Spleen (tissue), 11 donors: ENCODE measurements at regions not wholly inside any gene's neighbourhood (a gene's known extent, or its start where the extent isn't known, plus 50 kb on each side); places are given as distances from the start of the nearest gene placed in this dataset.

Source experiments
- DNase-seq: peaks from one replicate; pipeline ENCODE4 v3.0.0-alpha.2; 2020
- H3K27ac ChIP-seq, 8 donors: fragments of 200-600 bp; sonication (generic) in 7 of 8; 1 replicate in 4 of 8; 2 replicates in 4 of 8; pipeline versions ENCODE4 v1.5.0 to v1.8.0; 2016 to 2021; ENCODE audit warnings: inconsistent platforms in 4 of 8, mild to moderate bottlenecking in 4 of 8, moderate library complexity in 1 of 8
- H3K27me3 ChIP-seq, 7 donors: fragments of 200-600 bp; sonication (generic) in 6 of 7; replicated peaks in 1 of 7; 1 replicate in 4 of 7; 2 replicates in 3 of 7; pipeline versions ENCODE4 v1.5.0 to v1.8.0; 2016 to 2021; ENCODE audit warnings: inconsistent platforms in 3 of 7, mild to moderate bottlenecking in 1 of 7
- H3K36me3 ChIP-seq, 6 donors: fragments of 200-600 bp; sonication (generic) in 5 of 6; 1 replicate in 4 of 6; 2 replicates in 2 of 6; pipeline versions ENCODE4 v1.5.0 to v1.8.0; 2016 to 2021; ENCODE audit warnings: inconsistent platforms in 2 of 6
- H3K4me1 ChIP-seq, 6 donors: fragments of 200-600 bp; sonication (generic) in 5 of 6; 1 replicate in 3 of 6; 2 replicates in 3 of 6; pipeline versions ENCODE4 v1.5.0 to v1.8.0; 2016 to 2021; ENCODE audit warnings: inconsistent platforms in 3 of 6
- H3K4me3 ChIP-seq, 8 donors: fragments of 200-600 bp; sonication (generic) in 7 of 8; 1 replicate in 4 of 8; 2 replicates in 4 of 8; pipeline versions ENCODE4 v1.5.0 to v1.8.0; 2016 to 2021; ENCODE audit warnings: inconsistent platforms in 4 of 8, mild to moderate bottlenecking in 4 of 8, moderate library complexity in 2 of 8
- H3K9me3 ChIP-seq, 8 donors: fragments of 200-600 bp; sonication (generic) in 7 of 8; 1 replicate in 4 of 8; 2 replicates in 4 of 8; pipeline versions ENCODE4 v1.5.0 to v1.8.0; 2016 to 2021; ENCODE audit warnings: inconsistent platforms in 4 of 8
- CTCF ChIP-seq, 11 experiments: fragments of 200-600 bp in 7 of 11; fragments of 450-650 bp in 4 of 11; sonication (generic) in 4 of 11; IDR thresholded peaks in 8 of 11; conservative IDR thresholded peaks in 3 of 11; 1 replicate in 7 of 11; 2 replicates in 4 of 11; pipeline versions ENCODE4 v1.4.0 to v1.8.0; 2016 to 2021; ENCODE audit warnings: antibody characterized with exemption in 11 of 11, inconsistent platforms in 4 of 11, mild to moderate bottlenecking in 1 of 11
- POLR2A ChIP-seq, 3 donors: fragments of 450-650 bp; IDR thresholded peaks; one replicate each; pipeline ENCODE4 v1.5.1; 2017; ENCODE audit warnings: antibody characterized with exemption in 3 of 3, mild to moderate bottlenecking in 1 of 3
- POLR2AphosphoS5 ChIP-seq, 3 donors: sonication (generic); formaldehyde crosslinking; IDR thresholded peaks; one replicate each; pipeline ENCODE4 v1.5.1; 2017; ENCODE audit warnings: antibody characterized with exemption in 3 of 3
- WGBS, 5 donors: extraction: QIAGEN DNeasy Blood & Tissue Kit in 3 of 5; methylation state at CpG; one replicate each; pipeline versions ENCODE4 v1.1.5 to v1.1.7; 2013 to 2018; 5-methylcytosine and 5-hydroxymethylcytosine counted together
- intact Hi-C: fragments of 100-400 bp; cut with DNase I; formaldehyde crosslinking; loops from one replicate; pipeline ENCODE4 v1.15.0; 2023; ENCODE audit warnings: low total_unique reads
- donor health status: healthy with polysubstance abuse.
- donor health status: DM: no; HTN: no; CAD: no; lungs with moderate emphysema.
- donor health status: DM: no; HTN: no; CAD: no.
- donor health status: Bipolar disorder and iron deficiency.
- donor health status: healthy.
- donor health status: DM: no; HTN: no; CAD: no.
- donor health status: DM: yes; HTN: yes; CAD: no.

GRCh38 chr10:42990016-42990720 lies 86.7 kb upstream of the RET start:
- Histone ChIP-seq H3K27me3 (no peaks in the 10 kb centered on the region), H3K36me3 (no peaks in the 10 kb centered on the region), H3K4me1 (peaks cover 0 to 3% (median 0%) of the 10 kb centered on the region in 6 donors), H3K27ac (no peak overlapping the region), H3K4me3 (no peak overlapping the region), H3K9me3 (no peaks in the 10 kb centered on the region)
- intact Hi-C loops = no loop called here
- no peak for TF ChIP-seq CTCF (IDR thresholded peaks at IDR 0.05 in 8 of 11, conservative IDR thresholded peaks at IDR 0.05 in 3 of 11)
- no peak for TF ChIP-seq POLR2AphosphoS5 (IDR thresholded peaks at IDR 0.05)
- TF ChIP-seq POLR2A (IDR thresholded peaks at IDR 0.05) = no peak
- peak; percentile 51 for DNase-seq
- WGBS, 5 donors = 72 to 83% (median 78%) methylated on average over 5 to 18 of the region's 18 CpGs

GRCh38 chr10:42990721-42991441 lies 86.0 kb upstream of the RET start:
- no peak for TF ChIP-seq POLR2A (IDR thresholded peaks at IDR 0.05)
- no peak for TF ChIP-seq POLR2AphosphoS5 (IDR thresholded peaks at IDR 0.05)
- TF ChIP-seq CTCF (IDR thresholded peaks at IDR 0.05 in 8 of 11, conservative IDR thresholded peaks at IDR 0.05 in 3 of 11) = no peak
- intact Hi-C loops = no loop called here
- Histone ChIP-seq H3K4me3 (no peak overlapping the region), H3K4me1 (peaks cover 0 to 3% (median 0%) of the 10 kb centered on the region in 6 donors), H3K27me3 (no peaks in the 10 kb centered on the region), H3K9me3 (no peaks in the 10 kb centered on the region), H3K27ac (no peak overlapping the region), H3K36me3 (no peaks in the 10 kb centered on the region)
- 86 to 90% (median 87%) methylated on average over 11 to 18 of the region's 18 CpGs for WGBS, 5 donors
- DNase-seq = peak; percentile 70

- no peak overlapping the region for H3K27ac ChIP-seq
- 82 to 95% (median 91%) methylated on average over 4 to 10 of the region's 10 CpGs for WGBS, 5 donors
- H3K36me3 ChIP-seq = no peaks in the 10 kb centered on the region
- H3K4me3 ChIP-seq = no peak overlapping the region
- H3K4me1 ChIP-seq = peaks cover 0 to 3% (median 0%) of the 10 kb centered on the region in 6 donors
- DNase-seq = peak; percentile 47
- intact Hi-C loops = no loop called here
- no peaks in the 10 kb centered on the region for H3K9me3 ChIP-seq
- TF ChIP-seq POLR2AphosphoS5 (IDR thresholded peaks at IDR 0.05) = no peak
- no peak for TF ChIP-seq POLR2A (IDR thresholded peaks at IDR 0.05)
- TF ChIP-seq CTCF (IDR thresholded peaks at IDR 0.05 in 8 of 11, conservative IDR thresholded peaks at IDR 0.05 in 3 of 11) = no peak
- no peaks in the 10 kb centered on the region for H3K27me3 ChIP-seq
These were observed 85.3 kb upstream of the RET start for GRCh38 chr10:42991442-42992098.
